ENCODE measurements at regions not wholly inside any gene's neighbourhood (a gene's known extent, or its start where the extent isn't known, plus 50 kb on each side); places are given as distances from the start of the nearest gene placed in this dataset.

GRCh38 chr18:73414069-73414468 lies 546.3 kb upstream of the NETO1 start:
- no peaks in the 10 kb centered on the region for H3K9me2 ChIP-seq (replicated peaks; ENCODE audit: low read depth, low read length)
- H3K27me3 ChIP-seq (ENCODE audit: insufficient read depth, low read length, poor library complexity, severe bottlenecking) = no peaks in the 10 kb centered on the region
- H4K20me1 ChIP-seq (ENCODE audit: insufficient read depth, low read length, poor library complexity, severe bottlenecking) = no peaks in the 10 kb centered on the region
- no peaks in the 10 kb centered on the region for H3K36me3 ChIP-seq (ENCODE audit: insufficient read depth, low read length)
- no peak overlapping the region for H3K4me3 ChIP-seq (ENCODE audit: low read length, poor library complexity, severe bottlenecking)
- no peaks in the 10 kb centered on the region for H3K9me3 ChIP-seq (ENCODE audit: insufficient read depth, low read depth, low read length)
- H3K4me1 ChIP-seq (ENCODE audit: insufficient read depth, low read length, poor library complexity, severe bottlenecking) = peaks cover 13% of the 10 kb centered on the region
- H3K4me2 ChIP-seq (ENCODE audit: low read depth, low read length, poor library complexity, severe bottlenecking) = no peak overlapping the region
- H3K79me2 ChIP-seq (ENCODE audit: insufficient read depth, low read length) = no peaks in the 10 kb centered on the region
- no peak overlapping the region for H3K9ac ChIP-seq (ENCODE audit: low read depth, low read length, poor library complexity, severe bottlenecking)
- no peak for TF ChIP-seq EZH2phosphoT487 (IDR thresholded peaks at IDR 0.05; ENCODE audit: borderline replicate concordance)
- H3F3A ChIP-seq (ENCODE audit: low read depth) = no peaks in the 10 kb centered on the region
- H2AFZ ChIP-seq (ENCODE audit: low read length) = no peak overlapping the region

- Histone ChIP-seq H3K4me2 (ENCODE audit: low read depth, low read length, poor library complexity, severe bottlenecking) (peak overlapping the region; percentile 55), H3K36me3 (ENCODE audit: insufficient read depth, low read length) (no peaks in the 10 kb centered on the region), H2AFZ (ENCODE audit: low read length) (no peak overlapping the region), H3K9me2 (replicated peaks; ENCODE audit: low read depth, low read length) (no peaks in the 10 kb centered on the region), H3F3A (ENCODE audit: low read depth) (no peaks in the 10 kb centered on the region), H3K79me2 (ENCODE audit: insufficient read depth, low read length) (no peaks in the 10 kb centered on the region), H3K9me3 (ENCODE audit: insufficient read depth, low read depth, low read length) (no peaks in the 10 kb centered on the region), H3K9ac (ENCODE audit: low read depth, low read length, poor library complexity, severe bottlenecking) (no peak overlapping the region), H3K4me3 (ENCODE audit: low read length, poor library complexity, severe bottlenecking) (no peak overlapping the region), H3K4me1 (ENCODE audit: insufficient read depth, low read length, poor library complexity, severe bottlenecking) (peaks cover 29% of the 10 kb centered on the region), H3K27me3 (ENCODE audit: insufficient read depth, low read length, poor library complexity, severe bottlenecking) (no peaks in the 10 kb centered on the region), H4K20me1 (ENCODE audit: insufficient read depth, low read length, poor library complexity, severe bottlenecking) (no peaks in the 10 kb centered on the region)
- no peak for TF ChIP-seq EZH2phosphoT487 (IDR thresholded peaks at IDR 0.05; ENCODE audit: borderline replicate concordance)
- no peak for TF ChIP-seq CTCF (conservative IDR thresholded peaks at IDR 0.05; ENCODE audit: low read length)
These were observed 541.5 kb upstream of the NETO1 start for GRCh38 chr18:73409242-73409641.

- peak overlapping the region; percentile 14 for H3K9ac ChIP-seq (ENCODE audit: low read depth, low read length, poor library complexity, severe bottlenecking)
- no peaks in the 10 kb centered on the region for H3K9me3 ChIP-seq (ENCODE audit: insufficient read depth, low read depth, low read length)
- no peaks in the 10 kb centered on the region for H3K36me3 ChIP-seq (ENCODE audit: insufficient read depth, low read length)
- no peaks in the 10 kb centered on the region for H3K27me3 ChIP-seq (ENCODE audit: insufficient read depth, low read length, poor library complexity, severe bottlenecking)
- no peaks in the 10 kb centered on the region for H3K9me2 ChIP-seq (replicated peaks; ENCODE audit: low read depth, low read length)
- no peaks in the 10 kb centered on the region for H3F3A ChIP-seq (ENCODE audit: low read depth)
- peak overlapping the region; percentile 71 for H2AFZ ChIP-seq (ENCODE audit: low read length)
- H4K20me1 ChIP-seq (ENCODE audit: insufficient read depth, low read length, poor library complexity, severe bottlenecking) = no peaks in the 10 kb centered on the region
- H3K79me2 ChIP-seq (ENCODE audit: insufficient read depth, low read length) = no peaks in the 10 kb centered on the region
- TF ChIP-seq CTCF (conservative IDR thresholded peaks at IDR 0.05; ENCODE audit: low read length) = no peak
- TF ChIP-seq EZH2phosphoT487 (IDR thresholded peaks at IDR 0.05; ENCODE audit: borderline replicate concordance) = no peak
- peaks cover 29% of the 10 kb centered on the region for H3K4me1 ChIP-seq (ENCODE audit: insufficient read depth, low read length, poor library complexity, severe bottlenecking)
- H3K4me2 ChIP-seq (ENCODE audit: low read depth, low read length, poor library complexity, severe bottlenecking) = peak overlapping the region; percentile 55
- H3K4me3 ChIP-seq (ENCODE audit: low read length, poor library complexity, severe bottlenecking) = peak overlapping the region; percentile 42
These were observed 540.7 kb upstream of the NETO1 start for GRCh38 chr18:73408469-73408868.

GRCh38 chr18:73407506-73407905 lies 539.7 kb upstream of the NETO1 start:
- 0 out of 2 replicates have a peak overlapping the region, but pooled peaks have one; percentile 27 for H2AFZ ChIP-seq (ENCODE audit: low read length)
- peak overlapping the region; percentile 55 for H3K4me2 ChIP-seq (ENCODE audit: low read depth, low read length, poor library complexity, severe bottlenecking)

More at GRCh38 chr18:73407506-73407905, 539.7 kb upstream of the NETO1 start:
- TF ChIP-seq CTCF (conservative IDR thresholded peaks at IDR 0.05; ENCODE audit: low read length) (no peak), EZH2phosphoT487 (IDR thresholded peaks at IDR 0.05; ENCODE audit: borderline replicate concordance) (no peak)
- no peaks in the 10 kb centered on the region for H3F3A ChIP-seq (ENCODE audit: low read depth)
- H4K20me1 ChIP-seq (ENCODE audit: insufficient read depth, low read length, poor library complexity, severe bottlenecking) = no peaks in the 10 kb centered on the region
- peaks cover 29% of the 10 kb centered on the region for H3K4me1 ChIP-seq (ENCODE audit: insufficient read depth, low read length, poor library complexity, severe bottlenecking)
- no peaks in the 10 kb centered on the region for H3K9me2 ChIP-seq (replicated peaks; ENCODE audit: low read depth, low read length)
- no peaks in the 10 kb centered on the region for H3K27me3 ChIP-seq (ENCODE audit: insufficient read depth, low read length, poor library complexity, severe bottlenecking)
- H3K4me3 ChIP-seq (ENCODE audit: low read length, poor library complexity, severe bottlenecking) = no peak overlapping the region
- no peaks in the 10 kb centered on the region for H3K36me3 ChIP-seq (ENCODE audit: insufficient read depth, low read length)
- H3K79me2 ChIP-seq (ENCODE audit: insufficient read depth, low read length) = no peaks in the 10 kb centered on the region
- peak overlapping the region; percentile 14 for H3K9ac ChIP-seq (ENCODE audit: low read depth, low read length, poor library complexity, severe bottlenecking)
- no peaks in the 10 kb centered on the region for H3K9me3 ChIP-seq (ENCODE audit: insufficient read depth, low read depth, low read length)

Data from Loucy (cell line).